ENCODE measurements at regions not wholly inside any gene's neighbourhood (a gene's known extent, or its start where the extent isn't known, plus 50 kb on each side); places are given as distances from the start of the nearest gene placed in this dataset.
A peak's percentile ranks its signal among the peaks of the same experiment; 100 is the strongest.

GRCh38 chr12:126855768-126856167 is 1411.2 kb upstream of the TMEM132C start:
- Histone ChIP-seq H3K9me3 (ENCODE audit: severe bottlenecking) (no peaks in the 10 kb centered on the region), H3K27me3 (ENCODE audit: insufficient read depth, low read depth, severe bottlenecking) (no peaks in the 10 kb centered on the region), H3K36me3 (no peaks in the 10 kb centered on the region), H3K4me3 (ENCODE audit: low read depth, low read length) (no peak overlapping the region), H3K27ac (peak overlapping the region; percentile 80; the same call in 1 of the 2 replicates)
- no peak for DNase-seq
- TF ChIP-seq, protein P1, sequence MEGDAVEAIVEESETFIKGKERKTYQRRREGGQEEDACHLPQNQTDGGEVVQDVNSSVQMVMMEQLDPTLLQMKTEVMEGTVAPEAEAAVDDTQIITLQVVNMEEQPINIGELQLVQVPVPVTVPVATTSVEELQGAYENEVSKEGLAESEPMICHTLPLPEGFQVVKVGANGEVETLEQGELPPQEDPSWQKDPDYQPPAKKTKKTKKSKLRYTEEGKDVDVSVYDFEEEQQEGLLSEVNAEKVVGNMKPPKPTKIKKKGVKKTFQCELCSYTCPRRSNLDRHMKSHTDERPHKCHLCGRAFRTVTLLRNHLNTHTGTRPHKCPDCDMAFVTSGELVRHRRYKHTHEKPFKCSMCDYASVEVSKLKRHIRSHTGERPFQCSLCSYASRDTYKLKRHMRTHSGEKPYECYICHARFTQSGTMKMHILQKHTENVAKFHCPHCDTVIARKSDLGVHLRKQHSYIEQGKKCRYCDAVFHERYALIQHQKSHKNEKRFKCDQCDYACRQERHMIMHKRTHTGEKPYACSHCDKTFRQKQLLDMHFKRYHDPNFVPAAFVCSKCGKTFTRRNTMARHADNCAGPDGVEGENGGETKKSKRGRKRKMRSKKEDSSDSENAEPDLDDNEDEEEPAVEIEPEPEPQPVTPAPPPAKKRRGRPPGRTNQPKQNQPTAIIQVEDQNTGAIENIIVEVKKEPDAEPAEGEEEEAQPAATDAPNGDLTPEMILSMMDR (IDR thresholded peaks at IDR 0.05; ENCODE audit: low read depth, low read length) = no peak

DNA sequence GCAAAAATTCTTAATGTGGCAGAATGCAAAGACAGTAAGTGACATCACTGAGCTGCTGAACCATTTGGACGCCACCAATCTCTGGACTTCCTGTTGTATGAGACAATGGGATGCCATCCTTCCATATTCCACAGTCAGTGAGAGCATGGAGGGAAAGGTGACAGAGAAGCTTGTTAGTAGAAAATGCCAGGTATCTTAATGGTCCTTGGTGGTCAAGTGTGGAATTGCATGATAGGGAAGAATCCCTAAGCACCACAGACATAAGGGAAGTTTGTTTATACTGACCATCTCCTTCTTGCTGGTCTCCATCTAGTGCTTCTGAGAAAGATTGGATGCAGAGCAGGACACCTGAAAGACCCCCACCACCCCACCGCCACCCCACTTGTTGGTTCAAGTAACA is 1410.0 kb upstream of the TMEM132C start:
- Histone ChIP-seq H3K4me3 (ENCODE audit: low read depth, low read length) (no peak overlapping the region), H3K36me3 (no peaks in the 10 kb centered on the region), H3K27me3 (ENCODE audit: insufficient read depth, low read depth, severe bottlenecking) (no peaks in the 10 kb centered on the region), H3K27ac (peak overlapping the region; percentile 80; the same call in 1 of the 2 replicates), H3K9me3 (ENCODE audit: severe bottlenecking) (no peaks in the 10 kb centered on the region)
- TF ChIP-seq, protein P1 (IDR thresholded peaks at IDR 0.05; ENCODE audit: low read depth, low read length) = peak; percentile 20; the same call in 1 of the 2 replicates
- DNase-seq = no peak

DNA sequence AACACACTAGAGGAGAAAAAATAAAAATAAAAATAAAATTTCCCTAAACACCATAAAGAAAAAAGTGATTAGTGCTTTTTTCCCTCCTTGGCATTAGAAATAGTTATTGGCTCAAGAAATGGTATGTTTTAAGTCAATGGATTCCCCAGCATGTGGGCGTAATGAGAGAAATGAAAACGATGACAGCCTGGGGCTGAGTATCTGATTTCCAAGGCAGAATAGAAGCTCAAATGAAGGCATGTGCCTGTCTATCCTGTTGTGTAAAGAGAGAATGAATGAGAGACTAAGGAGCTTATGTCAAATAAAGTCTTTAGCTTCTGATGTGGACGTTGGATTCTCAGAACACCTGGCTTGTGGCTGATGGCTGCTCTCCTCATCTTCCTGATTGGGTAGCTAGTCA is 1408.4 kb upstream of the TMEM132C start:
- peak overlapping the region; percentile 61 for H3K27ac ChIP-seq
- H3K9me3 ChIP-seq (ENCODE audit: severe bottlenecking) = no peaks in the 10 kb centered on the region
- no peak overlapping the region for H3K4me3 ChIP-seq (ENCODE audit: low read depth, low read length)
- TF ChIP-seq, protein P1 (IDR thresholded peaks at IDR 0.05; ENCODE audit: low read depth, low read length) = no peak
- peak; percentile 45 for DNase-seq
- H3K36me3 ChIP-seq = no peaks in the 10 kb centered on the region
- no peaks in the 10 kb centered on the region for H3K27me3 ChIP-seq (ENCODE audit: insufficient read depth, low read depth, severe bottlenecking)

GRCh38 chr12:126860210-126860609 is 1406.8 kb upstream of the TMEM132C start:
- no peaks in the 10 kb centered on the region for H3K27me3 ChIP-seq (ENCODE audit: insufficient read depth, low read depth, severe bottlenecking)
- peak; percentile 64 for DNase-seq

GRCh38 chr12:126862500-126862899 is 1404.5 kb upstream of the TMEM132C start:
- Histone ChIP-seq H3K27ac (no peak overlapping the region), H3K27me3 (ENCODE audit: insufficient read depth, low read depth, severe bottlenecking) (no peaks in the 10 kb centered on the region), H3K4me3 (ENCODE audit: low read depth, low read length) (no peak overlapping the region), H3K36me3 (no peaks in the 10 kb centered on the region), H3K9me3 (ENCODE audit: severe bottlenecking) (no peaks in the 10 kb centered on the region)
- no peak for DNase-seq
- TF ChIP-seq, protein P1 (IDR thresholded peaks at IDR 0.05; ENCODE audit: low read depth, low read length) = no peak

More at GRCh38 chr12:126860210-126860609, 1406.8 kb upstream of the TMEM132C start:
- TF ChIP-seq, protein P1 (IDR thresholded peaks at IDR 0.05; ENCODE audit: low read depth, low read length) = no peak
- Histone ChIP-seq H3K9me3 (ENCODE audit: severe bottlenecking) (no peaks in the 10 kb centered on the region), H3K27ac (peak overlapping the region; percentile 61), H3K4me3 (ENCODE audit: low read depth, low read length) (no peak overlapping the region; the same call in 1 of the 2 replicates), H3K36me3 (no peaks in the 10 kb centered on the region)

DNA sequence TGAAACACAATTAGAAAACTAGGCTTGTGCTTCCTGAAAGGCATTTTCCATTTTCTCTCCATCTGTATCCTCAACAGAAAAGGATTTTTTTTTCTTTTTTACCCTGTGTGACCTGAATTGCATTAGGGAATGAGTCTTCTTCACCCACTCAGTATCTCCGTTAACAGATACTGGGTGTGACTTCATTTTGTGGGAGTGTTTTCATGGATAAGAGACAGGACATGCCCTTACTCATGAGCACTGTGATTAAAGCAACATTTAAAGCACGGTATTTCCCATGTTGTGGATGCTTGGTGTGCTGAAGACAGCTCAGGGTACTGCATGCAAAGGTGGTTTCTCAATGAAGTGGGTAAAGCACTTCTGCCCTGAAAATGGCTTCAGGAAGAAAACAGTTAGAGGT is 1397.3 kb upstream of the TMEM132C start:
- H3K27me3 ChIP-seq (ENCODE audit: insufficient read depth, low read depth, severe bottlenecking) = no peaks in the 10 kb centered on the region
- no peaks in the 10 kb centered on the region for H3K36me3 ChIP-seq
- TF ChIP-seq, protein P1 (IDR thresholded peaks at IDR 0.05; ENCODE audit: low read depth, low read length) = no peak
- no peaks in the 10 kb centered on the region for H3K9me3 ChIP-seq (ENCODE audit: severe bottlenecking)
- no peak for DNase-seq
- no peak overlapping the region for H3K27ac ChIP-seq
- no peak overlapping the region for H3K4me3 ChIP-seq (ENCODE audit: low read depth, low read length)
